ENCODE measurements at regions not wholly inside any gene's neighbourhood (a gene's known extent, or its start where the extent isn't known, plus 50 kb on each side); places are given as distances from the start of the nearest gene placed in this dataset.

GRCh38 chr7:122203814-122204213 is 59.8 kb upstream of the AASS start:
- WGBS, 4 donors = 100% methylated on average over 1 of the region's 1 CpG

GRCh38 chr7:122200888-122201287 is 56.8 kb upstream of the AASS start:
- Histone ChIP-seq H3K9me3 (no peaks in the 10 kb centered on the region), H3K27me3 (no peaks in the 10 kb centered on the region), H3K4me1 (peaks cover 0 to 6% (median 0%) of the 10 kb centered on the region in 12 donors), H3K36me3 (peaks cover 0 to 3% (median 0%) of the 10 kb centered on the region in 9 donors), H3K4me3 (no peak overlapping the region), H3K27ac (no peak overlapping the region)
- intact Hi-C loops (cut with DNase I) = no loop called here
- DNase-seq = no peak
- ATAC-seq = no peak
- 78 to 91% (median 87%) methylated on average over 1 of the region's 1 CpG for WGBS, 4 donors
- no peak for TF ChIP-seq CTCF (IDR thresholded peaks at IDR 0.05)
- TF ChIP-seq POLR2A (IDR thresholded peaks at IDR 0.05) = no peak

More at GRCh38 chr7:122203814-122204213, 59.8 kb upstream of the AASS start:
- intact Hi-C loops (cut with DNase I) = no loop called here
- peaks cover 0 to 6% (median 0%) of the 10 kb centered on the region in 12 donors for H3K4me1 ChIP-seq
- H3K27ac ChIP-seq = no peak overlapping the region
- H3K9me3 ChIP-seq = peaks cover 0 to 17% (median 0%) of the 10 kb centered on the region in 12 donors
- H3K4me3 ChIP-seq = no peak overlapping the region
- ATAC-seq (no peak), DNase-seq (no peak)
- H3K36me3 ChIP-seq = peaks cover 0 to 3% (median 0%) of the 10 kb centered on the region in 9 donors
- TF ChIP-seq CTCF (IDR thresholded peaks at IDR 0.05) = no peak
- TF ChIP-seq POLR2A (IDR thresholded peaks at IDR 0.05) = no peak
- H3K27me3 ChIP-seq = no peaks in the 10 kb centered on the region

GRCh38 chr7:122199171-122199570 is 55.1 kb upstream of the AASS start:
- intact Hi-C loops (cut with DNase I) = no loop called here
- Histone ChIP-seq H3K27me3 (no peaks in the 10 kb centered on the region), H3K4me1 (peaks cover 0 to 6% (median 0%) of the 10 kb centered on the region in 12 donors), H3K36me3 (peaks cover 0 to 3% (median 0%) of the 10 kb centered on the region in 9 donors), H3K27ac (no peak overlapping the region), H3K9me3 (no peaks in the 10 kb centered on the region), H3K4me3 (no peak overlapping the region)
- TF ChIP-seq CTCF (IDR thresholded peaks at IDR 0.05) (no peak), POLR2A (IDR thresholded peaks at IDR 0.05) (no peak)
- DNase-seq (no peak), ATAC-seq (no peak)

GRCh38 chr7:122198581-122198980 is 54.5 kb upstream of the AASS start:
- Histone ChIP-seq H3K27me3 (no peaks in the 10 kb centered on the region), H3K27ac (no peak overlapping the region), H3K4me3 (no peak overlapping the region), H3K4me1 (peaks cover 0 to 6% (median 0%) of the 10 kb centered on the region in 12 donors), H3K36me3 (peaks cover 0 to 3% (median 0%) of the 10 kb centered on the region in 9 donors), H3K9me3 (no peaks in the 10 kb centered on the region)
- ATAC-seq (no peak), DNase-seq (no peak)
- intact Hi-C loops (cut with DNase I) = no loop called here
- TF ChIP-seq POLR2A (IDR thresholded peaks at IDR 0.05) (no peak), CTCF (IDR thresholded peaks at IDR 0.05) (no peak)
- 52 to 82% (median 71%) methylated on average over 1 of the region's 1 CpG for WGBS, 4 donors
